ENCODE measurements at regions not wholly inside any gene's neighbourhood (a gene's known extent, or its start where the extent isn't known, plus 50 kb on each side); places are given as distances from the start of the nearest gene placed in this dataset.
A peak's percentile ranks its signal among the peaks of the same experiment; 100 is the strongest.
"Not testable (repeated sequence)": the region's sequence is repeated elsewhere in the genome, so short reads cannot be mapped to it uniquely, and the experiment has no call there.

- no peak for DNase-seq (ENCODE audit: low spot score)
Measured at GRCh38 chr1:60265560-60266535, 192.3 kb upstream of the C1orf87 start.

GRCh38 chr1:60262701-60263100 lies 189.1 kb upstream of the C1orf87 start:
- DNase-seq (ENCODE audit: low spot score) = no peak

- no peak for DNase-seq (ENCODE audit: low spot score)
Measured at GRCh38 chr1:60257531-60257930, 184.0 kb upstream of the C1orf87 start.

DNA sequence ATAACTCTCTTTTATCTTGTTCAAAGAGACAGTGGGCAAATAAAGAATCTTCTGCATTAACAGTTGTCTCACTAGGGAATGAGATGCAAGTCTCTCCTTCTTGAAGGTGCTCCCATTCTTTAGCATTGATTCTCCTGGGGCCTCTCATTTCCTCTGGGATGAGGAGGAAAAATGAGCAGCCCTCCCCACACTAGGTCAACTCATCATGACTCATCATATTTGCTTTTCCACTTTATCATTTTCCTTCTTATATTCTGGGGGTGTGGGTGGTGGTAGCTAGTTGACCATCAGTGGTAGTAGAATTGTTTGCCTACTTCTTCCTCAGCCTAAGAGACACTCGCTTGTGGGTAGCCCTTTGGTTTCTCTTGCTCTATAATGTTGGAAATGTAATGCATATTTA lies 182.0 kb upstream of the C1orf87 start:
- DNase-seq (ENCODE audit: low spot score) = no peak

DNA sequence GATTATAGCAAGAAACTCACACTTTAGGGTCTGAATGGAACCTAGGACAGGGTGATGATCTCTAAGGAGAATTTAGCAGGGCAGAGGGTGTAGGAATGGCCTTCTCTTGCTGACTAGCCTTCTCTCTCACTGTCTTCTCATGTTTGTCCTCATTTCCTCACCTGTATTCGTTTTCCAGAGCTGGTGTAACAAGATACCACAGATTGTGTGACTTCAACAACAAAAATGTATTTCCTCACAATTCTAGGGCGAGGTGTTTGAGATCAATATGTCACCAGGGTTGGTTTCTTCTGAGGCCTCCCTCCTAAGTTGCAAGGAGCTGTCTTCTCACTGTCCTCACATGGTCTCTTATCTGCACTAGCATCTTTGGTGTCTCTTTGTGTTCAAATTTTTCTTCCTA lies 177.9 kb upstream of the C1orf87 start:
- no peak for DNase-seq (ENCODE audit: low spot score)

GRCh38 chr1:60247467-60247866 lies 173.9 kb upstream of the C1orf87 start:
- not testable (repeated sequence) for DNase-seq (ENCODE audit: low spot score)

DNA sequence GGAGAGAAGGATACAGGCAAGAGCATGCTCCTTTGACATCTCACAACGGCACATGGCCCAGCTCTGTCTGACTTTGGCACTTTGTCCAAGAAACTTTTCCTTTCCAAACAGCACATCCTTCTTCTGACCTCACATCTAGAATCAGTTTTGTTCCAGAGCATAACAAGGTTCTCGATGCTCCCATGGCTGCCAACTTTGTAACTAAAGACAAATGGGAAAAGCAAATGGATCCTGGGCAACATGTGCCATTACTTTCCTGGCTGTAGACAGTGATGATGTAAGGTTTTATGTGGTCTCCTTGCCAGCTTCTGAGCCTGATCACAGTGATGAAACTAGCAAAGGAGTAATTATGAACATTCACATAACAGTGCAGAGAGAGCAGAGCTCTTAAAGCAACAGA lies 171.8 kb upstream of the C1orf87 start:
- DNase-seq (ENCODE audit: low spot score) = no peak

GRCh38 chr1:60244906-60245305 lies 171.3 kb upstream of the C1orf87 start:
- no peak for DNase-seq (ENCODE audit: low spot score)

DNA sequence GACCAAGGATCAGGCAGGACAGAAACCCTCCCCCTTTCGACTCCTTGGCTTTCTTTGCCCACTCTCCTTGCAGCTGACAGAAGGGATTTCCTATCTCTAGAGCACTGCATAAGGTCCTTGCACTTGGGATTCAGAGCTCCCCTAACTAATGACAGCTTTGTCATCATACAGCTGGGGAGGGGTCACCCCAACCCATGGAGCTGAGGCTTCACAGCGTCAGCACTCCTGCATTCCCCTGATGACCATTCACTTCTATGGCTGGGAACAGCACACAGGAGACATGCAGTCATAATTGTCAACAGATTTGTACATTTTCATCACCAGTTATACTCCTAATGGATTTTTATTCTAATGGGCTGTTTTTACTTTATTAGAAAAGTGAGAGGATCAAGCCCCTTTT lies 161.7 kb upstream of the C1orf87 start:
- DNase-seq (ENCODE audit: low spot score) = no peak

DNA sequence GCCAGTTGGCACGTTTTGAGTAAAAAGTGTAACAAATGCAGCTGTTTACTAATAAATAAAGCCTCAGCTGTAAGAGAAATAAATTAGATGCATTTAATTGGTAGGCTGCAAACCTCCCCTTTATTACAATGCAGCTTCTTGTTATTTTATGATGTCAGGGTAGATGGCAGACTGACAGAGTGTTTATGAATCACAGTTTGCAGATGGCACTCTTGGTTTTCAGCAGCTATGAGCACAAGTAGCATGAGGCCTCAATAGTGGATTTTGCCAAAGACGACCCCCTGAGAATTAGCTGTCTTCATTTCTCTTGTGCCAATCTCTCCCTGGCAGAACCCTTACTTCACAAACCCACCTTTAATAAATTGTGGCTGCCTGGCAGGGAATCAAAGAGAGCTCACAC lies 161.2 kb upstream of the C1orf87 start:
- no peak for DNase-seq (ENCODE audit: low spot score)

GRCh38 chr1:60229821-60230220 lies 156.3 kb upstream of the C1orf87 start:
- no peak for DNase-seq (ENCODE audit: low spot score)

DNA sequence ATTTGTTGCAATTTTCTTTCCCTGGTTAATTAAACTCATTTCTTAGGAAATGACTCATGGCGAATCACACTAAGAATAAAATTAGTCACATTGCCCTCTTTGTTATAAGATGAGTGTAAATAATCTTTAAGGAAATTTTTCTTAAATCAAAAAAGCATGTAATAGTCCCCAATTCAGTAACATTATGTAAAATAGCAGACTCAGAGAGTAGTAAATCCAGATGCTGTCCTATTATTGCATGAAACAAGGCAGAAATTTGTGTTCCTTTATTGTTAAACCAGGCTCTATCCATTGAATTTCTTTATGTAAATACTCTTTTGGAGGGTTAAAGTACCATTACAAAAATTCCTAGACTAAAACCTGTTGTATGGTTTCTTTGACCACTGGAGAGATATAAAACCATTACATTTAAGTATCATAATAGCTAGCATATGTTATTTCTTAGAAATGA lies 154.5 kb upstream of the C1orf87 start:
- DNase-seq (ENCODE audit: low spot score) = peak; percentile 5

DNA sequence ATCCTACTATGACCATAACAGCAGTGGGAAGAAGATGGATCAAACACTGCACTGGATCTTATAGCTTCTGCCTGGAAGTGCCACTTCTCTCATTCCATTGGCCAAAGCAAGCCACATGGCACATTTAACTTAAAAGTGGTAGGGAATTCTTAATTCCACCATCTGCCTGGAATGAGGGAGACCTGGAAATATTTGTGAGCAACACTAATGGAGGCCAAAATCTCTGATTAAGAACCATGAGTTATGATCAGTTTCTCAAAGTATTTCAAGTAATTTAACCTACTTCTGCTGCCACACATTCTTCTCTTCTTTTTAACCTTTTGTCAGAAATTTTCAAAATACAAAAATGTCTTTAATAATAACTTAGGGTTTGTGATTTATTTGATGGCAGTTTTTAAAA lies 154.0 kb upstream of the C1orf87 start:
- no peak for DNase-seq (ENCODE audit: low spot score)

GRCh38 chr1:60225486-60225885 lies 151.9 kb upstream of the C1orf87 start:
- no peak for DNase-seq (ENCODE audit: low spot score)

DNA sequence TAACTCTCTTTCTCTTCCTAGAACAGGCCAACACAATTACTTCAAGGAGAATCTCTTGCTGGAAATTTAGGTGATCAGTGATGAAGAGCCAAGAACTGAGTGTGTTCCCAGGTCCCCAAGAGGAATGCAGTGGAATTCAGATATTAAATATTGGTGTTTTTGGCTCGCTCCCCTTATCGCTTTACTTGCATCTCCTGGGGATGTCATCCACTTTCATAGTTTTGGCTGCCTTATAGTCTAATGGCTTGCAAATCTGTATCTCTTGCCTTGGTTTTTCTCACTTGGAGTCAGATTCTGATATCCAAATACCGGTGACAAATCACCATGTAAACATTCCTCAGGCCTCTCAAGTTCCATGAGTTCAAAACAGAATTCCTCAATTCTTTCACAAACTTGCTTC lies 151.0 kb upstream of the C1orf87 start:
- no peak for DNase-seq (ENCODE audit: low spot score)

DNA sequence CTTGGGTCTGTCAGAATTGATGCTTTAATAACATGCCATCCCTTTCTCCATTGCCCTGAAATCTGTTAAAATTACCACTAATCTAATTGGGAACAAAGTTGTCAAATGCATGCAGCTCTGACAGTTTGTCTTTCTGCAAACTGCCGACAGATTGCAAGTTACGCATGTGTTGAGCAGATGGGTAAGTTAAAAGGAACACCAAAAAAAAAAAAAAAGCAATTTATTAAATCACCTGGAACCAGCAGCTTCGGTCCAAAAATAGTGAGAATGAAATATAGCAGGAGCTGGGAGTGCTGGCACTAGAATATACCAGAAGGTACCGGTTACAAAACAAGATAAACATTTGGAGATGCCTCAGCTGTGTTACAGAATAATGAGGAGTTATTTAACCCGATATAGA lies 149.6 kb upstream of the C1orf87 start:
- DNase-seq (ENCODE audit: low spot score) = no peak

DNA sequence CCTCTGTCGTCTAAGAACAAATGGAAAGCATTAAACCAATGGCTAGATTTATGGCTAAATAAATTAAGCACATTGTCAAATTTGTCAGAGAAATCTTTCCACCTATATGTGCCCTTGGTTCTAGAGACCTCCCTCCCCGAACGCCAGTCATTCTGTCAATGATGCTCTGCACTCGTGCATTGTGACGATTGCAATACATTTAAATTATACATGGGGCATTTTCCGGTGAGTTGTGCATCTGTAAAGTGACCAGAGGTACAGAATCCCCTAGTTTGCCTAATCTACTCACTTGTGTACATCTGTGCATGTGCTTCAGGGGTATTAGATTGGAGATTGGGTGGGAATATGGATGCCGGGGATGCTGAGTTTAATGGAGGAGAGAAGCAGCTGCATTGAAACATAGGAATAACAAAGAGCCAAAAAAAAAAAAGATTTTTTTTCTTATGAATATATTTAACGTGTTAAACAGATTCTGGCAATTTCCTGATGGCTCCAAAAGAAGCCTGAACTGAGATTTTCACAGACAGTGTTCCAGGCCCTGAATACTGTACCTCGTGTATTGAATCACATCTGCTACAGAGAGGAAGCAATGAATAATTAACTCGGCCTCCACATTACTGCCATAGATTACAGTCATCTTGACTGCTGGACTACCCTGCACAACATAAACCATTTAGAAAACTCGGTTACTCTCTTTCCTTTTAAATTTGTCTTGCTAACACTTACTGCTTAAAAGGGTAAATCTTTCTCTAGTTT lies 149.0 kb upstream of the C1orf87 start:
- no peak for DNase-seq (ENCODE audit: low spot score)

GRCh38 chr1:60213253-60213652 lies 139.7 kb upstream of the C1orf87 start:
- no peak for DNase-seq (ENCODE audit: low spot score)

DNA sequence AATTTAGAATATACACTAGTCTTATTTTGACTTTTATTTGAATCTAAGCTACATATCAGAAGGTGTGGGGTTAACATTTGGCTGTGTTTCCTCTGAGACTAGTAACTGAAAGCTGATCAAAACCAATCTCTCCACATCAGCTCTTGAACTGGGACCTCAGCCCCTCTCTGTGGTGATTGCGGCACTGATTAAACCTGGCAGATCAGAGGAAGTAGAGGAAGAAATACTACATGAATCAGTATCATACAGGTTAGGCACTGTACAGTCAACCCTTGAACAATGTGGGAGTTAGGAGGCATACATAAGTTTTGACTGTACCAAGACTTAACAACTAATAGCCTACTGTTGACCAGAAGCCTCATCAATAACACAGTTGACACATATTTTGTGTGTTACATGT lies 122.5 kb upstream of the C1orf87 start:
- DNase-seq (ENCODE audit: low spot score) = no peak

GRCh38 chr1:60185684-60186083 lies 112.1 kb upstream of the C1orf87 start:
- DNase-seq (ENCODE audit: low spot score) = no peak

DNA sequence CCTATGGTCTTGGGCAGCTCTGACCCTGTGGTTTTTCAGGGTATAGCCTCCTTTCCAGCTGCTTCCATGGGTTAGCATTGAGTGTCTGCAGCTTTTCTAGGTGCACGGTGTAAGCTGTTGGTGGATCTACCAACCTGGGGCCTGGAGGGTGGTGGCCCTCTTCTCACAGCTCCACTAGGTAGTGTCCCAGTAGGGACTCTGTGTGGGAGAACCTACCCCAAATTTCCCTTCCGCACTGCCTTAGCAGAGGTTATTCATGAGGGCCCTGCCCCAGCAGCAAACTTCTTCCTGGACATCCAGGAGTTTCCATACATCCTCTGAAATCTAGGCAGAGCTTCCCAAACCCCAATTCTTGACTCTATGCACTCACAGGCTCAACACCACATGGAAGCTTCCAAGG lies 111.0 kb upstream of the C1orf87 start:
- no peak for DNase-seq (ENCODE audit: low spot score)

DNA sequence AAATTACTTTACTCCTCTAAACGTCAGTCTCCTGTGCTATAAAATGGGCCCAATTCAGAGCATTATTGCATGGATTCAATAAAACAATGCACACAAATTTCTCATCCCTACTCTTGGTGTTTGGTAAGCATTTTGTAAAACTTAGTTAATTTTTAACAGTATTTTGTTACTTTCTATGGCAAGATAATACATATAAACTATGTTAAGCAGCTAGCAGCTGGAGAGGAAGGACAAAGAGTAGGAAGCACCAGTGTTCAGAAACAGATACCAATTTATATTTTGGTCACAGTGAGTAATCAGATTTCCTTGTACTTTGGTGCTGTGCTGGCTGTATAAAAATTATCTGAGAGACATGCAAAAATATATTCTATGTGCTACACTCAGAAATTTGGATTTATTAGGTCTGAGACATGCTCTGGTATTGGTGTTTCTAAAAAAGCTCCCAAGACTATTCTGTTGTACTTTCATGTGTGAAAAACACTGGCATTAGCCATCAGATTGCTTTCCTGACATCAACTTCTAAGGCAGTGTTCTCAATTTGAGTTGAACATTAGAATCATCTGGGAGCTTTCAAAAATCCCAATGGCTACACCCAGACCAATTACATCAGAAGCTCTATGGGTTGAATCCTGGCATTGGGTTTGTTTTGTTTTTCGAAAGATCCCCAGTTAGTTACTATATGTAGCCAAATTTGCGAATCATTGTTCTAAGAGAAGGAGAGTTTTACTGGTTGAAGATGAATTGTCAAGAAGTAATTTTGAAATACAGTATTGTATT lies 100.3 kb upstream of the C1orf87 start:
- DNase-seq (ENCODE audit: low spot score) = no peak

Measured in activated CD4-positive, alpha-beta T cell treated with anti-CD3 and anti-CD28 coated beads, Interleukin-2, Interleukin-4, amounts not matched to agents 100 ng/mL and 50 ng/mL, durations not matched to agents 16 hours and 8 hours (primary cell).